ENCODE measurements at regions not wholly inside any gene's neighbourhood (a gene's known extent, or its start where the extent isn't known, plus 50 kb on each side); places are given as distances from the start of the nearest gene placed in this dataset.
"Not testable (repeated sequence)": the region's sequence is repeated elsewhere in the genome, so short reads cannot be mapped to it uniquely, and the experiment has no call there.

DNA sequence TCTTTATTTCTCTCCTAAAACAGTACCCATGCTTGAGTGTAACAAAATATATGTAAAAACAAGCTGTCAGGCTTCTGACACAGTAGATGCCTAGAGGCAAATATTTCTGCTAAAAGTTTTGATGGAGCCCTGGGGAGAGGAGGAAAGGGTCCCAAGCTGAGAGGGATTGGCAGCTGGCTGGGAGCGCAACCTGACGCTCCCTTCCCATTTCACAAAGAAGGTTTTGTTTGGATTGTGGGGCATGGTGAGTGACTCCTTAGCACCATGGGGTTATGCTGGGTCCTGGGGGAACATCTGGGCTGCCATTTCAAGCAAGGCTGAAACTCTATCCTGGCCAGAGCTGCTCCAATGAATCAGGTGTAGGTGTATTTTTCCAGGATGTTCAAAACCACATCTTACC is 720.5 kb downstream of the MAFB start:
- H3K27me3 Mint-ChIP-seq (ENCODE audit: insufficient read depth), result no peaks in the 10 kb centered on the region
- H3K9me3 Mint-ChIP-seq, result peaks cover 53% of the 10 kb centered on the region
- no peak overlapping the region for H3K27ac Mint-ChIP-seq
- DNase-seq, result no peak
- no peaks in the 10 kb centered on the region; the same call in 1 of the 2 replicates for H3K36me3 Mint-ChIP-seq (ENCODE audit: low read depth)
- no peaks in the 10 kb centered on the region for H3K4me1 Mint-ChIP-seq (ENCODE audit: low read depth)
- no peak overlapping the region for H3K4me3 Mint-ChIP-seq
- TF ChIP-seq CTCF (IDR thresholded peaks at IDR 0.05), result no peak

DNA sequence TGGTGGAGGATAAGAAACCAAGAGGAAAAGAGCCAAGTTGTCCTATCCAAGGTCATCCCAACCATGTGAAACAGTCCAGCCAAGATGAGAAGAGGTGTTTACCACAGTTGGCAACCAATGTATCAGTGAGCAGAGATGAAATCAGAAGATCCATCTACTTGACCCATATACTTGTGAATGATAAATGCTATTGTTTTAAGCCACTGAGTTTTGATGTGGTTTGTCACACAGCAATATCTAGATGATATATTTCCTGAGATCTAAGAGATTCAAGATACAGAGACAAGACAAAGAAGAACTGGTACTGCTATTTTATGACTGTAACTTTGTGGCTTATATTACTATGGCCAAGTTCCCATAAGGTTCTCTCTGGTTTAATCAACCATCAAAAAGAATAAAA is 721.2 kb downstream of the MAFB start:
- Mint-ChIP-seq H3K36me3 (ENCODE audit: low read depth) (no peaks in the 10 kb centered on the region; the same call in 1 of the 2 replicates), H3K27me3 (ENCODE audit: insufficient read depth) (no peaks in the 10 kb centered on the region)

GRCh38 chr20:39961637-39962244 is 727.3 kb downstream of the MAFB start:
- Mint-ChIP-seq H3K27me3 (ENCODE audit: insufficient read depth) (no peaks in the 10 kb centered on the region), H3K27ac (no peak overlapping the region), H3K4me3 (no peak overlapping the region), H3K4me1 (ENCODE audit: low read depth) (no peaks in the 10 kb centered on the region), H3K36me3 (ENCODE audit: low read depth) (no peaks in the 10 kb centered on the region), H3K9me3 (peaks cover 34% of the 10 kb centered on the region)
- TF ChIP-seq CTCF (IDR thresholded peaks at IDR 0.05), result no peak
- no peak for DNase-seq

More for the DNA sequence above, 721.2 kb downstream of the MAFB start:
- peaks cover 51% of the 10 kb centered on the region for H3K9me3 Mint-ChIP-seq
- H3K4me3 Mint-ChIP-seq, result no peak overlapping the region
- no peak for DNase-seq
- no peak overlapping the region for H3K27ac Mint-ChIP-seq
- TF ChIP-seq CTCF (IDR thresholded peaks at IDR 0.05), result no peak
- no peaks in the 10 kb centered on the region for H3K4me1 Mint-ChIP-seq (ENCODE audit: low read depth)

GRCh38 chr20:39960522-39961428 is 728.3 kb downstream of the MAFB start:
- no peak for DNase-seq
- Mint-ChIP-seq H3K4me1 (ENCODE audit: low read depth) (no peaks in the 10 kb centered on the region), H3K27ac (no peak overlapping the region), H3K36me3 (ENCODE audit: low read depth) (no peaks in the 10 kb centered on the region), H3K27me3 (ENCODE audit: insufficient read depth) (no peaks in the 10 kb centered on the region), H3K4me3 (no peak overlapping the region), H3K9me3 (peaks cover 34% of the 10 kb centered on the region)
- TF ChIP-seq CTCF (IDR thresholded peaks at IDR 0.05), result no peak

- not testable (repeated sequence) for H3K4me1 Mint-ChIP-seq (ENCODE audit: low read depth); H3K36me3 Mint-ChIP-seq (ENCODE audit: low read depth); H3K4me3 Mint-ChIP-seq; DNase-seq; H3K27me3 Mint-ChIP-seq (ENCODE audit: insufficient read depth); H3K27ac Mint-ChIP-seq
- peaks cover 29% of the 10 kb centered on the region for H3K9me3 Mint-ChIP-seq
Measured at GRCh38 chr20:39957911-39958310, 731.1 kb downstream of the MAFB start.

DNA sequence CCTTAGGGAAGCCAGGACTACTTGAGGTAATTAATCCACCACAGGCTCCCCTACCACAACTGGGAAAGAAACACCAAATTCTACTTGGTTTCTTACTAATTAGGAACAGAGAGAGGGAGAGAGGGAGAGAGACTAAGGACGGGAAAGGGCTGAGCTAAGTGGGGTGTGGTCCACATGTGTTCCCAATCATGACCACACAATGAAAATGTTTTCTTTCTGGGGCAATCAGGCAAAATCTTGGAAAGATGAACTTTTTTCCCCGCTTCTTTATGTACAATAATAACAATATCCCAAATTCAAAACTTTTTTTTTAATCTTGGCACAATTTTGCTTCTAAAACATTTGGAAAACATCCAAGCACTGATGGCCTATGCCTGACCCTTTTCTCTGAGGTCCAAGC is 734.4 kb downstream of the MAFB start:
- DNase-seq, result no peak

More for the DNA sequence above, 734.4 kb downstream of the MAFB start:
- peaks cover 33% of the 10 kb centered on the region for H3K9me3 Mint-ChIP-seq
- no peak overlapping the region for H3K27ac Mint-ChIP-seq
- no peaks in the 10 kb centered on the region for H3K4me1 Mint-ChIP-seq (ENCODE audit: low read depth)
- H3K27me3 Mint-ChIP-seq (ENCODE audit: insufficient read depth), result 0 out of 2 replicates have a peak, but pooled peaks cover 2% of the 10 kb centered on the region
- TF ChIP-seq CTCF (IDR thresholded peaks at IDR 0.05), result no peak
- H3K36me3 Mint-ChIP-seq (ENCODE audit: low read depth), result no peaks in the 10 kb centered on the region
- no peak overlapping the region for H3K4me3 Mint-ChIP-seq
